ENCODE measurements at regions not wholly inside any gene's neighbourhood (a gene's known extent, or its start where the extent isn't known, plus 50 kb on each side); places are given as distances from the start of the nearest gene placed in this dataset.

- POLR2A ChIA-PET (ENCODE audit: unreplicated experiment) = no interaction called here
- H3K4me2 ChIP-seq = no peak overlapping the region
- H3K27ac ChIP-seq = no peak overlapping the region
Observed at GRCh38 chr2:34899079-34899478, 1300.0 kb upstream of the FAM98A start.

GRCh38 chr2:34892766-34893165 lies 1293.7 kb upstream of the FAM98A start:
- H3K36me3 ChIP-seq (ENCODE audit: low read depth) = no peaks in the 10 kb centered on the region
- H3K4me1 ChIP-seq (replicated peaks; ENCODE audit: insufficient read depth) = no peaks in the 10 kb centered on the region
- no peak overlapping the region for H3K4me3 ChIP-seq
- H3K9me3 ChIP-seq (ENCODE audit: insufficient read depth, low read depth) = no peaks in the 10 kb centered on the region
- no TSS peak for BruUV-seq (replicated peaks)
- H4K20me1 ChIP-seq (ENCODE audit: insufficient read depth) = no peaks in the 10 kb centered on the region; the same call in 1 of the 2 replicates
- no peak overlapping the region for H3K4me2 ChIP-seq
- intact Hi-C loops (cut with micrococcal nuclease; ENCODE audit: unreplicated experiment) = no loop called here
- CTCF ChIA-PET = no interaction called here
- no peaks in the 10 kb centered on the region for H3K27me3 ChIP-seq (ENCODE audit: insufficient read depth, low read depth)
- no peak for DNase-seq
- no peak for TF ChIP-seq CTCF (conservative IDR thresholded peaks at IDR 0.05)
- no peak for TF ChIP-seq EZH2 (IDR thresholded peaks at IDR 0.05; ENCODE audit: low read depth)
- H3K27ac ChIP-seq = no peak overlapping the region
- H3K9me2 ChIP-seq (ENCODE audit: insufficient read depth) = no peaks in the 10 kb centered on the region; the same call in 1 of the 2 replicates
- no peaks in the 10 kb centered on the region for H3K79me2 ChIP-seq (ENCODE audit: low read depth)
- no peak overlapping the region for H2AFZ ChIP-seq
- POLR2A ChIA-PET (ENCODE audit: unreplicated experiment) = no interaction called here
- no peaks in the 10 kb centered on the region for H3F3A ChIP-seq (ENCODE audit: insufficient read depth, low read depth)

More at GRCh38 chr2:34899079-34899478, 1300.0 kb upstream of the FAM98A start:
- Histone ChIP-seq H2AFZ (no peak overlapping the region), H3K4me1 (replicated peaks; ENCODE audit: insufficient read depth) (no peaks in the 10 kb centered on the region), H3F3A (ENCODE audit: insufficient read depth, low read depth) (no peaks in the 10 kb centered on the region), H3K27me3 (ENCODE audit: insufficient read depth, low read depth) (no peaks in the 10 kb centered on the region), H3K36me3 (ENCODE audit: low read depth) (no peaks in the 10 kb centered on the region), H4K20me1 (ENCODE audit: insufficient read depth) (no peaks in the 10 kb centered on the region; the same call in 1 of the 2 replicates), H3K9me2 (ENCODE audit: insufficient read depth) (no peaks in the 10 kb centered on the region; the same call in 1 of the 2 replicates), H3K4me3 (no peak overlapping the region), H3K9me3 (ENCODE audit: insufficient read depth, low read depth) (no peaks in the 10 kb centered on the region), H3K79me2 (ENCODE audit: low read depth) (no peaks in the 10 kb centered on the region)
- BruUV-seq (replicated peaks) = no TSS peak
- intact Hi-C loops (cut with micrococcal nuclease; ENCODE audit: unreplicated experiment) = no loop called here
- CTCF ChIA-PET = no interaction called here
- DNase-seq = no peak
- TF ChIP-seq EZH2 (IDR thresholded peaks at IDR 0.05; ENCODE audit: low read depth) (no peak), CTCF (conservative IDR thresholded peaks at IDR 0.05) (no peak)

- DNase-seq = no peak
- H3K9me3 ChIP-seq (ENCODE audit: insufficient read depth, low read depth) = no peaks in the 10 kb centered on the region
- no peak overlapping the region for H3K4me3 ChIP-seq
- no peaks in the 10 kb centered on the region; the same call in 1 of the 2 replicates for H3K9me2 ChIP-seq (ENCODE audit: insufficient read depth)
- no peak for TF ChIP-seq CTCF (conservative IDR thresholded peaks at IDR 0.05)
- no peak for TF ChIP-seq EZH2 (IDR thresholded peaks at IDR 0.05; ENCODE audit: low read depth)
- H3K27ac ChIP-seq = no peak overlapping the region
- ChIA-PET CTCF (no interaction called here), POLR2A (ENCODE audit: unreplicated experiment) (no interaction called here)
- no peak overlapping the region for H2AFZ ChIP-seq
- H3K4me2 ChIP-seq = no peak overlapping the region
- H3K27me3 ChIP-seq (ENCODE audit: insufficient read depth, low read depth) = no peaks in the 10 kb centered on the region
- intact Hi-C loops (cut with micrococcal nuclease; ENCODE audit: unreplicated experiment) = no loop called here
- H3F3A ChIP-seq (ENCODE audit: insufficient read depth, low read depth) = no peaks in the 10 kb centered on the region
- no TSS peak for BruUV-seq (replicated peaks)
- H3K36me3 ChIP-seq (ENCODE audit: low read depth) = no peaks in the 10 kb centered on the region
- no peaks in the 10 kb centered on the region; the same call in 1 of the 2 replicates for H4K20me1 ChIP-seq (ENCODE audit: insufficient read depth)
- H3K79me2 ChIP-seq (ENCODE audit: low read depth) = no peaks in the 10 kb centered on the region
- H3K4me1 ChIP-seq (replicated peaks; ENCODE audit: insufficient read depth) = no peaks in the 10 kb centered on the region
Observed at GRCh38 chr2:34892256-34892655, 1293.2 kb upstream of the FAM98A start.

Data from PC-9 (cell line).